ENCODE measurements at regions not wholly inside any gene's neighbourhood (a gene's known extent, or its start where the extent isn't known, plus 50 kb on each side); places are given as distances from the start of the nearest gene placed in this dataset.

DNA sequence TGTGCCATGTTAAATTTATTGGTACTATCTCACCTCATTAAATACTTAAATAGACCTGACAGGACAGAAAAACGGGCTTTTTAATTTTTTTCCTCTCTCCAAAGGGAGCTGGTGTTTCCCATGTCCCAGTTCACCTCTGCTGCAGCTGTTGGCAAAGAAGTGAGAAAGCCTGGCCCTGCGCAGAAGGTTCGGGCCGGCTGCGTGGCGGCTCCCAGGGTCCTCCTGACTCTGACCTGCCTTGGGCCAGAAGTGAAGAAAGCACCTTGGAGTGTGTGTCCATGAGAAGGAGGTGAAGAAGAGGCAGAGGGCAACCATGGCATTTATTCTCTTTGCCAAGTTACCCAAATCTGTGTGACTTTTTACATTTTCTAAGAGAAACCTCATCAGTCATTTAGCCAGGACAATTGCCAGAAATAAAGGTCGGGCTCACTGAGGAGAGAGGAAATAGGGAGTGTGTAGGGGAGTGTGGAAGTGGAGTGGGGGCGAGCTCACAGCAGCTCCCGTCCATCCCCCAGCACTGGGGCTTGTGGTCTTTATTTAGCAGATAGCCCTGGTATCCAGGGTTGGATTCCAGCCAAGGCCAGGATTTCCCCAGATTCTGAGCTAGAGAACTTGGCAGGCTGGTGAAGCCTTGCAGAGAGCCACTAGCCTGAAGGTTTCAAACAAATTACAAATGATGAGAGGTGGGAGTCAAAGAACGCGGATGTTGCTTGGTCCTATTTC lies 102.4 kb upstream of the CADM1 start:
- TF ChIP-seq, protein P1, sequence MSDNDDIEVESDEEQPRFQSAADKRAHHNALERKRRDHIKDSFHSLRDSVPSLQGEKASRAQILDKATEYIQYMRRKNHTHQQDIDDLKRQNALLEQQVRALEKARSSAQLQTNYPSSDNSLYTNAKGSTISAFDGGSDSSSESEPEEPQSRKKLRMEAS (IDR thresholded peaks at IDR 0.05; ENCODE audit: low read depth): no peak
- TF ChIP-seq POLR2AphosphoS5 (IDR thresholded peaks at IDR 0.05; ENCODE audit: low read depth, low read length) (no peak), EP300 (IDR thresholded peaks at IDR 0.05; ENCODE audit: borderline replicate concordance in 1 of 2, low read depth in 1 of 2, low read length in 1 of 2) (peak in 1 of 2 experiments; percentile 75; a peak in 2 of 4 replicates), TAF1 (IDR thresholded peaks at IDR 0.05; ENCODE audit: borderline replicate concordance, low read depth, low read length) (no peak), SIN3A (IDR thresholded peaks at IDR 0.05; ENCODE audit: borderline replicate concordance, low read depth, low read length) (no peak), GABPA (IDR thresholded peaks at IDR 0.05; ENCODE audit: low read depth) (no peak), CHD2 (IDR thresholded peaks at IDR 0.05; ENCODE audit: low read length, partially characterized antibody) (peak; percentile 74), NFIC (IDR thresholded peaks at IDR 0.05; ENCODE audit: borderline replicate concordance) (peak; percentile 58), YY1 (IDR thresholded peaks at IDR 0.05; ENCODE audit: low read depth) (no peak), GATA2 (CRISPR knock-in tag; IDR thresholded peaks at IDR 0.05) (peak; percentile 23; the same call in 1 of the 2 replicates)
- TF ChIP-seq, protein P2, sequence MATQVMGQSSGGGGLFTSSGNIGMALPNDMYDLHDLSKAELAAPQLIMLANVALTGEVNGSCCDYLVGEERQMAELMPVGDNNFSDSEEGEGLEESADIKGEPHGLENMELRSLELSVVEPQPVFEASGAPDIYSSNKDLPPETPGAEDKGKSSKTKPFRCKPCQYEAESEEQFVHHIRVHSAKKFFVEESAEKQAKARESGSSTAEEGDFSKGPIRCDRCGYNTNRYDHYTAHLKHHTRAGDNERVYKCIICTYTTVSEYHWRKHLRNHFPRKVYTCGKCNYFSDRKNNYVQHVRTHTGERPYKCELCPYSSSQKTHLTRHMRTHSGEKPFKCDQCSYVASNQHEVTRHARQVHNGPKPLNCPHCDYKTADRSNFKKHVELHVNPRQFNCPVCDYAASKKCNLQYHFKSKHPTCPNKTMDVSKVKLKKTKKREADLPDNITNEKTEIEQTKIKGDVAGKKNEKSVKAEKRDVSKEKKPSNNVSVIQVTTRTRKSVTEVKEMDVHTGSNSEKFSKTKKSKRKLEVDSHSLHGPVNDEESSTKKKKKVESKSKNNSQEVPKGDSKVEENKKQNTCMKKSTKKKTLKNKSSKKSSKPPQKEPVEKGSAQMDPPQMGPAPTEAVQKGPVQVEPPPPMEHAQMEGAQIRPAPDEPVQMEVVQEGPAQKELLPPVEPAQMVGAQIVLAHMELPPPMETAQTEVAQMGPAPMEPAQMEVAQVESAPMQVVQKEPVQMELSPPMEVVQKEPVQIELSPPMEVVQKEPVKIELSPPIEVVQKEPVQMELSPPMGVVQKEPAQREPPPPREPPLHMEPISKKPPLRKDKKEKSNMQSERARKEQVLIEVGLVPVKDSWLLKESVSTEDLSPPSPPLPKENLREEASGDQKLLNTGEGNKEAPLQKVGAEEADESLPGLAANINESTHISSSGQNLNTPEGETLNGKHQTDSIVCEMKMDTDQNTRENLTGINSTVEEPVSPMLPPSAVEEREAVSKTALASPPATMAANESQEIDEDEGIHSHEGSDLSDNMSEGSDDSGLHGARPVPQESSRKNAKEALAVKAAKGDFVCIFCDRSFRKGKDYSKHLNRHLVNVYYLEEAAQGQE (IDR thresholded peaks at IDR 0.05; ENCODE audit: low read depth, low read length): no peak
- TF ChIP-seq, protein P3, sequence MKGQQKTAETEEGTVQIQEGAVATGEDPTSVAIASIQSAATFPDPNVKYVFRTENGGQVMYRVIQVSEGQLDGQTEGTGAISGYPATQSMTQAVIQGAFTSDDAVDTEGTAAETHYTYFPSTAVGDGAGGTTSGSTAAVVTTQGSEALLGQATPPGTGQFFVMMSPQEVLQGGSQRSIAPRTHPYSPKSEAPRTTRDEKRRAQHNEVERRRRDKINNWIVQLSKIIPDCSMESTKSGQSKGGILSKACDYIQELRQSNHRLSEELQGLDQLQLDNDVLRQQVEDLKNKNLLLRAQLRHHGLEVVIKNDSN (IDR thresholded peaks at IDR 0.05; ENCODE audit: borderline replicate concordance, low read depth): no peak
- TF ChIP-seq, protein P4, sequence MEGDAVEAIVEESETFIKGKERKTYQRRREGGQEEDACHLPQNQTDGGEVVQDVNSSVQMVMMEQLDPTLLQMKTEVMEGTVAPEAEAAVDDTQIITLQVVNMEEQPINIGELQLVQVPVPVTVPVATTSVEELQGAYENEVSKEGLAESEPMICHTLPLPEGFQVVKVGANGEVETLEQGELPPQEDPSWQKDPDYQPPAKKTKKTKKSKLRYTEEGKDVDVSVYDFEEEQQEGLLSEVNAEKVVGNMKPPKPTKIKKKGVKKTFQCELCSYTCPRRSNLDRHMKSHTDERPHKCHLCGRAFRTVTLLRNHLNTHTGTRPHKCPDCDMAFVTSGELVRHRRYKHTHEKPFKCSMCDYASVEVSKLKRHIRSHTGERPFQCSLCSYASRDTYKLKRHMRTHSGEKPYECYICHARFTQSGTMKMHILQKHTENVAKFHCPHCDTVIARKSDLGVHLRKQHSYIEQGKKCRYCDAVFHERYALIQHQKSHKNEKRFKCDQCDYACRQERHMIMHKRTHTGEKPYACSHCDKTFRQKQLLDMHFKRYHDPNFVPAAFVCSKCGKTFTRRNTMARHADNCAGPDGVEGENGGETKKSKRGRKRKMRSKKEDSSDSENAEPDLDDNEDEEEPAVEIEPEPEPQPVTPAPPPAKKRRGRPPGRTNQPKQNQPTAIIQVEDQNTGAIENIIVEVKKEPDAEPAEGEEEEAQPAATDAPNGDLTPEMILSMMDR (IDR thresholded peaks at IDR 0.05): no peak
- TF ChIP-seq, protein P5, sequence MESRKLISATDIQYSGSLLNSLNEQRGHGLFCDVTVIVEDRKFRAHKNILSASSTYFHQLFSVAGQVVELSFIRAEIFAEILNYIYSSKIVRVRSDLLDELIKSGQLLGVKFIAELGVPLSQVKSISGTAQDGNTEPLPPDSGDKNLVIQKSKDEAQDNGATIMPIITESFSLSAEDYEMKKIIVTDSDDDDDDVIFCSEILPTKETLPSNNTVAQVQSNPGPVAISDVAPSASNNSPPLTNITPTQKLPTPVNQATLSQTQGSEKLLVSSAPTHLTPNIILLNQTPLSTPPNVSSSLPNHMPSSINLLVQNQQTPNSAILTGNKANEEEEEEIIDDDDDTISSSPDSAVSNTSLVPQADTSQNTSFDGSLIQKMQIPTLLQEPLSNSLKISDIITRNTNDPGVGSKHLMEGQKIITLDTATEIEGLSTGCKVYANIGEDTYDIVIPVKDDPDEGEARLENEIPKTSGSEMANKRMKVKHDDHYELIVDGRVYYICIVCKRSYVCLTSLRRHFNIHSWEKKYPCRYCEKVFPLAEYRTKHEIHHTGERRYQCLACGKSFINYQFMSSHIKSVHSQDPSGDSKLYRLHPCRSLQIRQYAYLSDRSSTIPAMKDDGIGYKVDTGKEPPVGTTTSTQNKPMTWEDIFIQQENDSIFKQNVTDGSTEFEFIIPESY (IDR thresholded peaks at IDR 0.05; ENCODE audit: borderline replicate concordance, low read depth): no peak

Data from SK-N-SH (cell line).